HL-60 (cell line): ENCODE measurements at regions not wholly inside any gene's neighbourhood (a gene's known extent, or its start where the extent isn't known, plus 50 kb on each side); places are given as distances from the start of the nearest gene placed in this dataset.

Experiments used
- POLR2AphosphoS5 ChIP-seq: IDR thresholded peaks from 2 replicates; pipeline ENCODE4 v1.6.1; 2012; ENCODE audit warnings: low read depth
- TF ChIP-seq, protein P1 (sequence below): IDR thresholded peaks from one replicate; pipeline ENCODE4 v1.5.1; 2011; ENCODE audit warnings: low read length, control low read depth, inconsistent platforms; ENCODE audit not compliant: insufficient read depth
- TF ChIP-seq, protein P2 (sequence below): IDR thresholded peaks from 2 replicates; pipeline ENCODE4 v1.6.1; 2012; ENCODE audit warnings: low read depth; ENCODE audit not compliant: insufficient replicate concordance

DNA sequence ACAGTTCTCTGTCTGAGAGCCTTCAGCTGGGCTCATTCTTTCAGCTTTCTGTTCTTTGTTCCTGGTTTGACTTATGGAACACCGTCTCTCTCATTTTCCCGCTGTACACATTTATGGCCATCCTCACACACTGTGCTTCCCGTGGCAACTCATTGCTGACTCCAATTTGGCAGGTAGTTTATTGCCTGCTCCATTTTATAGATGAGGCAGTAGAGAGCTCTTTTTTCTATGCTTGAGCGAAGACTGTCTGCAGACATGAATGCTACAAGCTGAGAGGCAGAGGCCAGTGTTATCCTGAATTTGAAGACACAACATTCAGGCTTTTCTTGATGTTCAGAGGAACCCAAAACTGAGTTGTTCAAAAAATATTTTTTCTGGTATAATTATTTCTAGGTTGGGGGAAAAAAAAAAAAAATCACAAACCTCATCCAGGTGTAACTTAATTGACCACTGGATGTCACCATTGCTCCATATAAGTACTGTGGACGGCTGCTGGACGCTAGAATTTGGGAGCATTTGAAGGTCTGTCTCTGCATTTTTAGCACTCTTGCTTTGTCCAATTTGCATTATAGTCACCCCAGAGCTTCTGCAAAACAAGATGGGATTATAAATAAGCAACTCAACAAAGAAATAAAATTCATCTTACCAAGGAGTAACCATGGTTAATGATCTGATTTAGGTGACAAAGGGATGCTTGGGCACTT lies 83.5 kb downstream of the HRH4 start:
- TF ChIP-seq, protein P1, sequence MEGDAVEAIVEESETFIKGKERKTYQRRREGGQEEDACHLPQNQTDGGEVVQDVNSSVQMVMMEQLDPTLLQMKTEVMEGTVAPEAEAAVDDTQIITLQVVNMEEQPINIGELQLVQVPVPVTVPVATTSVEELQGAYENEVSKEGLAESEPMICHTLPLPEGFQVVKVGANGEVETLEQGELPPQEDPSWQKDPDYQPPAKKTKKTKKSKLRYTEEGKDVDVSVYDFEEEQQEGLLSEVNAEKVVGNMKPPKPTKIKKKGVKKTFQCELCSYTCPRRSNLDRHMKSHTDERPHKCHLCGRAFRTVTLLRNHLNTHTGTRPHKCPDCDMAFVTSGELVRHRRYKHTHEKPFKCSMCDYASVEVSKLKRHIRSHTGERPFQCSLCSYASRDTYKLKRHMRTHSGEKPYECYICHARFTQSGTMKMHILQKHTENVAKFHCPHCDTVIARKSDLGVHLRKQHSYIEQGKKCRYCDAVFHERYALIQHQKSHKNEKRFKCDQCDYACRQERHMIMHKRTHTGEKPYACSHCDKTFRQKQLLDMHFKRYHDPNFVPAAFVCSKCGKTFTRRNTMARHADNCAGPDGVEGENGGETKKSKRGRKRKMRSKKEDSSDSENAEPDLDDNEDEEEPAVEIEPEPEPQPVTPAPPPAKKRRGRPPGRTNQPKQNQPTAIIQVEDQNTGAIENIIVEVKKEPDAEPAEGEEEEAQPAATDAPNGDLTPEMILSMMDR: peak; percentile 6
- TF ChIP-seq POLR2AphosphoS5: no peak
- TF ChIP-seq, protein P2, sequence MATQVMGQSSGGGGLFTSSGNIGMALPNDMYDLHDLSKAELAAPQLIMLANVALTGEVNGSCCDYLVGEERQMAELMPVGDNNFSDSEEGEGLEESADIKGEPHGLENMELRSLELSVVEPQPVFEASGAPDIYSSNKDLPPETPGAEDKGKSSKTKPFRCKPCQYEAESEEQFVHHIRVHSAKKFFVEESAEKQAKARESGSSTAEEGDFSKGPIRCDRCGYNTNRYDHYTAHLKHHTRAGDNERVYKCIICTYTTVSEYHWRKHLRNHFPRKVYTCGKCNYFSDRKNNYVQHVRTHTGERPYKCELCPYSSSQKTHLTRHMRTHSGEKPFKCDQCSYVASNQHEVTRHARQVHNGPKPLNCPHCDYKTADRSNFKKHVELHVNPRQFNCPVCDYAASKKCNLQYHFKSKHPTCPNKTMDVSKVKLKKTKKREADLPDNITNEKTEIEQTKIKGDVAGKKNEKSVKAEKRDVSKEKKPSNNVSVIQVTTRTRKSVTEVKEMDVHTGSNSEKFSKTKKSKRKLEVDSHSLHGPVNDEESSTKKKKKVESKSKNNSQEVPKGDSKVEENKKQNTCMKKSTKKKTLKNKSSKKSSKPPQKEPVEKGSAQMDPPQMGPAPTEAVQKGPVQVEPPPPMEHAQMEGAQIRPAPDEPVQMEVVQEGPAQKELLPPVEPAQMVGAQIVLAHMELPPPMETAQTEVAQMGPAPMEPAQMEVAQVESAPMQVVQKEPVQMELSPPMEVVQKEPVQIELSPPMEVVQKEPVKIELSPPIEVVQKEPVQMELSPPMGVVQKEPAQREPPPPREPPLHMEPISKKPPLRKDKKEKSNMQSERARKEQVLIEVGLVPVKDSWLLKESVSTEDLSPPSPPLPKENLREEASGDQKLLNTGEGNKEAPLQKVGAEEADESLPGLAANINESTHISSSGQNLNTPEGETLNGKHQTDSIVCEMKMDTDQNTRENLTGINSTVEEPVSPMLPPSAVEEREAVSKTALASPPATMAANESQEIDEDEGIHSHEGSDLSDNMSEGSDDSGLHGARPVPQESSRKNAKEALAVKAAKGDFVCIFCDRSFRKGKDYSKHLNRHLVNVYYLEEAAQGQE: no peak
